ENCODE measurements at regions not wholly inside any gene's neighbourhood (a gene's known extent, or its start where the extent isn't known, plus 50 kb on each side); places are given as distances from the start of the nearest gene placed in this dataset.
"Not testable (repeated sequence)": the region's sequence is repeated elsewhere in the genome, so short reads cannot be mapped to it uniquely, and the experiment has no call there.

DNA sequence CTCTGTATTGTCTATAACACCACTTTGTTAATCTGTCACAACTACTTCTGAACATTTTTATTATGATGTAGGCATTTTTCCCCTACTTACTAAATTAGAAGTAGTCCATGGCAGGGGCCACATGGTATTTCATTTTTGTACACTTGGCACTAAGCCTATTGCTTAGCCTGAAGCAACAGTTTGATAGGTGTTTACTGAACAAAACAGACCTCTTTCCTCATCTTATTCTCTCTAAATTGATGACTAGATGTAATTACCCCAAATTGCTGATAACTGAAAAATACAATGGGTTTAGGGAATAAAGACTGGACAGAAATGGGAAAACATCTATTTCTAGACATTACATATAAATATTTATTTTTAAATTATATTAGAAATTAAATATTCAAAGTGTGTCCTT is 633.8 kb downstream of the SLCO4C1 start:
- no peak for DNase-seq (ENCODE audit: low spot score)

DNA sequence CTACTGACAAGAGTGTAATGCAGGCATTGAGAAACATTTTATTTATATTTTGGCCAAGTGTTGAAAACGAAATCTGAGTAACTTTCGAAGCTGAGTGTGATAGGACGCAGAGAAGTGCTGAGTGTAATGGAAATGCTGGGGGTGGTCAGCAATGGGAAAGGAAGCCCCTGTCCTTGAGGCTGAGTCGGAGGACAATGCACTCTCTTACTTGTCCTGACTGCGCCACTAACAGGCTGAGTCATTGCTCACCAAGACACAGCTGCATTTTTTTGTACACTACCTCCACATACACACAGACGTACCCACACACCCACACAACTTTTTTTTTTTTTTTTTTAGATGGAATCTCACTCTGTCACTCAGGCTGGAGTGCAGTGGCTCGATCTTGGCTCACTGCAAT is 637.7 kb downstream of the SLCO4C1 start:
- DNase-seq (ENCODE audit: low spot score): no peak

DNA sequence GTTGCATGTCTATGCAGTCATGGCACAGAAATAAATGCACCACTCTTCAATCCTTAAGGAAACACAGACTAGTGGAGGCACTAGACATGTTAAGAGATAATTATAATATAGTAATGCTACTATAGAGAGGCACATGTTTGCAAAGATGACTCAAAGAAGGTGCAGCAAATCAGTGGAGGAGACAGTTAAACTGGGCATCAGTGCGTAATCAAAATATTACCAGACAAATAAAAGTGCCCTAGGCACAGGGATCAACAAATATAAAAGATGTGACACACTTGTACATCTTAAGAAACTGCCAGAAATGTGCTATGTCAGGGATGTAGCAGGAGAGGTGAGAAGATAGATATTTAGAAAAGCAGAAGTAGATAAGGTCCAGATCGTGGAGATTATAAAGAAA is 642.1 kb downstream of the SLCO4C1 start:
- no peak for DNase-seq (ENCODE audit: low spot score)

DNA sequence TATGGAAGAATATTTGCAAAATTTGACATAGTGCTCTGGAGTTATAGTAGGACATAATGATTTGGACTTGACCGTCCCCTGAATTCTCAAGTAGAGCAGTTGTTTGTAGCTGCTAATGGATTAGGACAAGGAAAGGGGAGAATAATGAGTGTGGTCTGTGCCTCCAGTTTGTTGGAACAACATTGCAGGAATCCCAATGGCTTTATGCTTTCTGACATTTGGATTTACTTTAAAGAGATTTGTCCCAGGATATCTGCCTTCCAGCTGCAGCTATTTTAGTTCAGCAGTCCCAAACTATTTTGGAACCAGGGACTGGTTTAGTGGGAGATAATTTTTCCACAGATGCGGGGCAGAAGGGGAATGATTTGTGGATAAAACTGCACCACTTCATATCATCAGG is 648.2 kb downstream of the SLCO4C1 start:
- DNase-seq (ENCODE audit: low spot score): no peak

DNA sequence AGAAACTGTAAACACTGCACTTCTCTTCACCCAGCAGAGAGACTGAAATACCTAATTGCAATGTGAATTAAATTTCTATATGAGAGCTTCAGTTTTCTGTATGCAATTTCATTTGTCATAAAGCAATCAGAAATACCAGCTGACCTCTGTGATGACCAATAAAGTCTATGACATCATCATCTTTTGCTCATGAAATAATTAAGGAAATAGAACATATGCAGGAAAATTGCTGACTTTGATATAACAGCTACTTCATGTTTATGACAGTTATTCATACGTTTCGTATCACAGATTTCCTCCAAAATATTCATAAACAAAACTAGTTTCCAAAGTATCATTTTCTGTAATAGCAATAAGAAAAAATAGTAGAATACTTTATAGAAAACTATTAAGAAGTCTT is 652.3 kb downstream of the SLCO4C1 start:
- DNase-seq (ENCODE audit: low spot score): no peak

DNA sequence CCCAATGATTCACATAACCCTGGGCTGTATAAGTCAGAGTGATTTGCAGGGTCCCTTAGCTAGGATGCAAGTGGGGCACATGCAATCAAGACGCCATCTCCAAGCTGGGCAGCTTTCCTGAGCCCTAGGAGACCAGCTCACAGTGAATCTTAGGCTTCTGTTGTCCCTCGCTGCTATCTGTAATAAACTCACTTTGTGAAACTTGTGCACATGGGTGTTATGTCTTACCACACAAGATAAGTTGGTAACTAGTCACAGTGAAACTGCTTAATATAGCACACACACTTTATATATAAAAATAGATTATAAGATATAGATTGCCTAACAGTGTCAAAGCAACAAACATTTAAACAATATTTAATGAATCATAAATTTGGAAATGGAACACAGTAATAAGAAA is 658.5 kb downstream of the SLCO4C1 start:
- DNase-seq (ENCODE audit: low spot score): no peak

- DNase-seq (ENCODE audit: low spot score): not testable (repeated sequence)
Measured at GRCh38 chr5:101627770-101628169, 668.3 kb downstream of the SLCO4C1 start.

- no peak for DNase-seq (ENCODE audit: low spot score)
Measured at GRCh38 chr5:101626572-101626971, 669.5 kb downstream of the SLCO4C1 start.

DNA sequence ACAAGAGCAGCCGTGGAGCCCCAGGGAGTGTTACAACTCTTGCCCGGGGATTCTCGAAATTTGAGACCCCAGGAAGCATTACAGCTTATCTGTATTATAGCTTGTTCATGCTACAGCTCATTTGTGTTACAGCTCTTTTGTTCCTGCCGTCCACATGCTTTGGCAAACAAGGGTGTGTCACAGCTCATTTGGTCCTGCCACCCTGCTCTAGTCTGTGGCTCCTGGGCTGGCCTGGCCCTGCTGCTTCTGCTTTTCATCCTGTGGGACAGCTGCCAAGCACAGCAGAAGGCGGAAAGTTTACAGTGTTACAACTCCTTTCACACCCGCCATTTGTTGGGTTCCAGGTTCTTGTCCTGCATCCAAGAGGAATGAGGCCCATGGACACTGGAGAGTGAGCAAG is 685.0 kb downstream of the SLCO4C1 start:
- no peak for DNase-seq (ENCODE audit: low spot score)

- no peak for DNase-seq (ENCODE audit: low spot score)
Measured at GRCh38 chr5:101608322-101608721, 687.8 kb downstream of the SLCO4C1 start.

DNA sequence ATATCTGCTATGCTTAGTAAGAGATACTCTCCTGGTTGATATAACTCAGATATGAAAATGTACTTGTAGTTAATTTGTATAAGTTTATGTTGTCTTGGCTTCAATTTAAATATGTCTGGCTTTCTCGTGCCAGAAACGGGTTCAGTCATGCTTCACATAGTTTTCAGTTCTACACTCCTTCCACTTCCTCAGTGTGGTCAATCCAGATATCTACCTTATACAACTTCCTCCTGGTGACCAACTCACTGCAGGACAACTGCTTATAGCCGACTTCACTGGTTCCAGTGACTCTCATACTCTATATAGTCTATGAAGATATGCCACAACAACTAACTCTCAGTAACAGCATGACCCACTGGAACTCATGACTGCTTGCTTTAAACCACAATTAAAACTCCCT is 690.4 kb downstream of the SLCO4C1 start:
- DNase-seq (ENCODE audit: low spot score): no peak

DNA sequence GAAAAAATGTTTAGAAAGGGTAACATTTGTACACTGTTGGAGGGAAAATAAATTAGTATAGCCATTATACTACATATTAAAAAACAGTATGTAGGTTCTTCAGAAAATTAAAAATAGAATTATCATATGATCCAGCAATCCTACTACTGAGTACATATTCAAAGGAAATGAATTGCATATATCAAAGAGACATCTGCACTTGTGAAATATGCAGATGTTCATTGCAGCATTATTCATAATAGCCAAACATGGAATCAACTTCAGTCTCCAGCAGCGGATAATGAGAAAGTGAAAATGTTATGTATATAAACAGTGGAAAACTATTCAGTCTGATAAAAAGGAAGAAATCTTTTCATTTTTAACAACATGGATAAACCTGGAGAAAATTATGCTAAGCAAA is 695.5 kb downstream of the SLCO4C1 start:
- no peak for DNase-seq (ENCODE audit: low spot score)

GRCh38 chr5:101590384-101590783 is 687.3 kb upstream of the ST8SIA4 start:
- no peak for DNase-seq (ENCODE audit: low spot score)

DNA sequence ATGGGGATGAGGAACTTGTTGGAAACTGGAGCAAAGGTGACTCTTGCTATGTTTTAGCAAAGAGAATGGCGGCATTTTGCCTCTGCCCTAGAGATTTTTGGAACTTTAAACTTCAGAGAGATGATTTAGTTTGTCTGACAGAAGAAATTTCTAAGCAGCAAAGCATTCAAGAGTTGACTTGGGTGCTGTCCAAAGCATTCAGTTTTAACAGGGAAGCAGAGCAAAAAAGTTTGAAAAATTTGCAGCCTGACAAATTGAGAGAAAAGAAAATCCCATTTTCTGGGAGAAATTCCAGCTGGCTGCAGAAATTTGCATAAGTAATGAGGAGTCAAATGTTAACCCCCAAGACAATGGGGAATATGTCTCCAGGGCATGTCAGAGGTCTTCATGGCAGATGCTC is 682.3 kb upstream of the ST8SIA4 start:
- no peak for DNase-seq (ENCODE audit: low spot score)

GRCh38 chr5:101580591-101580990 is 677.5 kb upstream of the ST8SIA4 start:
- no peak for DNase-seq (ENCODE audit: low spot score)

DNA sequence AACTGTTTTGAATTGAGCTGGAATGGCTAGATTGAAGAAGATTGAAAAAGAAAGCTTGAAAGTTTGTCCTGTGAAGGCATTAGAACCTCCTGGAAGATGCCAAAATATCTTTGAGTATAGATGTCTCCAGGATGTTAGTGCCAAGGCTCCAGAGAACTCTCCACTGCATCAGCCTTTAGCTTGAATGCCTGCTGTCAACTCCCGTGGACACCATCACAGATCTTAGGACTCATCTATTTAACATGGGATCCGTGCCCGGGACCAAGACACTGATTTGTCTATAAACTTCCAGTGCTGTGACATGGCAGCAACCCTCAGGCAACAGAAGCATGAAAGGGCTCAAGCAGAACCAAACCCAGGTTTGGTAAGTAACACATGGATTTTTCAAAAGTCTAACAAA is 670.9 kb upstream of the ST8SIA4 start:
- DNase-seq (ENCODE audit: low spot score): no peak

GRCh38 chr5:101561018-101561417 is 657.9 kb upstream of the ST8SIA4 start:
- no peak for DNase-seq (ENCODE audit: low spot score)

GRCh38 chr5:101543780-101544179 is 640.7 kb upstream of the ST8SIA4 start:
- DNase-seq (ENCODE audit: low spot score): no peak

- no peak for DNase-seq (ENCODE audit: low spot score)
Measured at GRCh38 chr5:101539315-101539714, 636.2 kb upstream of the ST8SIA4 start.

DNA sequence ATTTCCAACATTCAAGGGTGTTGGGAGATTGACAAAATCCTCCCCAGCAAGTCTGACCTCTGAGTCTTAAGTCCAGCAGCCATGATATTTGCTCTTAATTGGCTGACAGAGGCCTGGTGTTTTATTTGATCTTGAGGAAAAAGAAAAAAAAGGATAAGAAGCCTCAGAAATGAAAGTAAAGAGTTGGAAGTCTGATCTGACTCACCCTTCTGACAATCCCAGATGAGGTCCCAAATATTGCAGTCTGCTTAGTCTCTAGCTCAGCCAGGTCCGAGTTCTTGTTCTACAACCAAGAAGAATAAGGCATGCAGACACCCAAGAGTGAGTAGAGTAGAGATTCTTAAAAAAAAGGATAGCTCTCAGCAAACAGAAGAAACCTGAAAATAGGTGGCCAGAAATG is 632.5 kb upstream of the ST8SIA4 start:
- no peak for DNase-seq (ENCODE audit: low spot score)

GRCh38 chr5:101534491-101535110 is 631.5 kb upstream of the ST8SIA4 start:
- no peak for DNase-seq (ENCODE audit: low spot score)

- DNase-seq (ENCODE audit: low spot score): no peak
Measured at GRCh38 chr5:101532430-101532829, 629.3 kb upstream of the ST8SIA4 start.

GRCh38 chr5:101531026-101531425 is 627.9 kb upstream of the ST8SIA4 start:
- DNase-seq (ENCODE audit: low spot score): no peak

DNA sequence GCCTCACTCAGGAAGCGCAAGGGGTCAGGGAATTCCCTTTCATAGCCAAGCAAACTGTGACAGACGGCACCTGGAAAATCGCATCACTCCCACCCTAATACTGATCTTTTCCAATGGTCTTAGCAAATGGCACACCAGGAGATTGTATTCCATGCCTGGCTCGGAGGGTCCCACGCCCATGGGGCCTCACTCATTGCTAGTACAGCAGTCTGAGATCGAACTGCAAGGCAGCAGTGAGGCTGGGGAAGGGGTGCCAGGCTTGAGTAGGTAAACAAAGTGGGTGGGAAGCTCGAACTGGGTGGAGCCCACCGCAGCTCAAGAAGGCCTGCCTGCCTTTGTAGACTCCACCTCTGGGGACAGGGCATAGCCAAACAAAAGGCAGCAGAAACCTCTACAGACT is 626.0 kb upstream of the ST8SIA4 start:
- not testable (repeated sequence) for DNase-seq (ENCODE audit: low spot score)

Data from umbilical cord (tissue), 1 donor.